Right atrium auricular region (tissue), 2 donors: ENCODE measurements at regions not wholly inside any gene's neighbourhood (a gene's known extent, or its start where the extent isn't known, plus 50 kb on each side); places are given as distances from the start of the nearest gene placed in this dataset.
"Not testable (repeated sequence)": the region's sequence is repeated elsewhere in the genome, so short reads cannot be mapped to it uniquely, and the experiment has no call there.

Experiments used
- DNase-seq: peaks from one replicate; pipeline ENCODE4 v3.0.0-alpha.2; 2019; ENCODE audit warnings: low spot score
- H3K27ac ChIP-seq, 2 donors: fragments of 200-600 bp; sonication (generic); 1 replicate in 1 of 2; 2 replicates in 1 of 2; pipeline ENCODE4 v1.5.1; 2016 to 2019
- H3K27me3 ChIP-seq, 2 donors: fragments of 200-600 bp; sonication (generic); one replicate each; pipeline versions ENCODE4 v1.5.1 to v1.6.0; 2017 to 2019
- H3K36me3 ChIP-seq: fragments of 200-600 bp; sonication (generic); one replicate; pipeline ENCODE4 v1.5.1; 2016
- H3K4me1 ChIP-seq, 2 donors: fragments of 200-600 bp; sonication (generic); one replicate each; pipeline versions ENCODE4 v1.5.1 to v1.6.0; 2017 to 2019
- H3K4me3 ChIP-seq, 2 donors: fragments of 200-600 bp; sonication (generic); 1 replicate in 1 of 2; 2 replicates in 1 of 2; pipeline ENCODE4 v1.5.1; 2017 to 2019; ENCODE audit warnings: mild to moderate bottlenecking in 1 of 2, moderate library complexity in 1 of 2
- H3K9me3 ChIP-seq, 2 donors: fragments of 200-600 bp; sonication (generic); one replicate each; pipeline ENCODE4 v1.5.1; 2019
- TF ChIP-seq, protein P1 (sequence below), 2 donors: fragments of 200-600 bp; sonication (generic); IDR thresholded peaks; one replicate each; pipeline ENCODE4 v1.5.1; 2019; ENCODE audit warnings: antibody characterized with exemption in 2 of 2

- Histone ChIP-seq H3K36me3 (no peaks in the 10 kb centered on the region), H3K4me1 (no peaks in the 10 kb centered on the region), H3K27me3 (no peaks in the 10 kb centered on the region), H3K9me3 (no peaks in the 10 kb centered on the region), H3K4me3 (no peak overlapping the region), H3K27ac (no peak overlapping the region)
- TF ChIP-seq, protein P1, sequence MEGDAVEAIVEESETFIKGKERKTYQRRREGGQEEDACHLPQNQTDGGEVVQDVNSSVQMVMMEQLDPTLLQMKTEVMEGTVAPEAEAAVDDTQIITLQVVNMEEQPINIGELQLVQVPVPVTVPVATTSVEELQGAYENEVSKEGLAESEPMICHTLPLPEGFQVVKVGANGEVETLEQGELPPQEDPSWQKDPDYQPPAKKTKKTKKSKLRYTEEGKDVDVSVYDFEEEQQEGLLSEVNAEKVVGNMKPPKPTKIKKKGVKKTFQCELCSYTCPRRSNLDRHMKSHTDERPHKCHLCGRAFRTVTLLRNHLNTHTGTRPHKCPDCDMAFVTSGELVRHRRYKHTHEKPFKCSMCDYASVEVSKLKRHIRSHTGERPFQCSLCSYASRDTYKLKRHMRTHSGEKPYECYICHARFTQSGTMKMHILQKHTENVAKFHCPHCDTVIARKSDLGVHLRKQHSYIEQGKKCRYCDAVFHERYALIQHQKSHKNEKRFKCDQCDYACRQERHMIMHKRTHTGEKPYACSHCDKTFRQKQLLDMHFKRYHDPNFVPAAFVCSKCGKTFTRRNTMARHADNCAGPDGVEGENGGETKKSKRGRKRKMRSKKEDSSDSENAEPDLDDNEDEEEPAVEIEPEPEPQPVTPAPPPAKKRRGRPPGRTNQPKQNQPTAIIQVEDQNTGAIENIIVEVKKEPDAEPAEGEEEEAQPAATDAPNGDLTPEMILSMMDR (IDR thresholded peaks at IDR 0.05): no peak
- no peak for DNase-seq
Measured at GRCh38 chr4:147289181-147289580, 191.7 kb upstream of the EDNRA start.

DNA sequence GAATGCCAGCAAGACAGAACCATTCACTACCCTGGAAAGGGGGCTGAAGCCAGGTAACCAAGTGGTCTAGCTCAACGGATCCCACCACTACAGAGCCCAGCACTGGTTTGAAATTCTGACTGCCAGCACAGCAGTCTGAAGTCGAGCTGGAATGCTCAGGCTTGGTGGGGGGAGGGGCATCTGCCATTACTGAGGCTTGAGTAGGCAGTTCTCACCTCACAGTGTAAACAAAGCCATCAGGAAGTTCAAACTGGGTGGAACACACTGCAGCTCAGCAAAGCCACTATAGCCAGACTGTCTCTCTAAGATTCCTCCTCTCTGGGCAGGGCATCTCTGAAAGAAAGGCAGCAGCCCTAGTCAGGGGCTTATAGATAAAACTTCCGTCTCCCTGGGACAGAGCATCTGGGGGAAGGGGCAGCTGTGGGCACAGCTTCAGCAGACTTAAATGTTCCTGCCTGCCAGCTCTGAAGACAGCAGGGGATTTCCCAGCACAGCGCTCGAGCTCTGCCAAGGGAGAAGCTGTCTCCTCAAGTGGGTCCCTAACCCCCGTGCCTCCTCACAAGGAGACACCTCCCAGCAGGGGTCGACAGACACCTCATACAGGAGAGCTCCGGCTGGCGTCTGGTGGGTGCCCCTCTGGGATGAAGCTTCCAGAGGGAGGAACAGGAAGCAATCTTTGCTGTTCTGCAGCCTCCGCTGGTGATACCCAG lies 188.1 kb upstream of the EDNRA start:
- not testable (repeated sequence) for H3K27ac ChIP-seq, H3K4me1 ChIP-seq, DNase-seq, H3K9me3 ChIP-seq, H3K36me3 ChIP-seq, H3K27me3 ChIP-seq, H3K4me3 ChIP-seq

GRCh38 chr4:147293314-147293677 lies 187.6 kb upstream of the EDNRA start:
- not testable (repeated sequence) for H3K27me3 ChIP-seq, H3K27ac ChIP-seq, H3K9me3 ChIP-seq, H3K36me3 ChIP-seq, DNase-seq, H3K4me3 ChIP-seq, H3K4me1 ChIP-seq

DNA sequence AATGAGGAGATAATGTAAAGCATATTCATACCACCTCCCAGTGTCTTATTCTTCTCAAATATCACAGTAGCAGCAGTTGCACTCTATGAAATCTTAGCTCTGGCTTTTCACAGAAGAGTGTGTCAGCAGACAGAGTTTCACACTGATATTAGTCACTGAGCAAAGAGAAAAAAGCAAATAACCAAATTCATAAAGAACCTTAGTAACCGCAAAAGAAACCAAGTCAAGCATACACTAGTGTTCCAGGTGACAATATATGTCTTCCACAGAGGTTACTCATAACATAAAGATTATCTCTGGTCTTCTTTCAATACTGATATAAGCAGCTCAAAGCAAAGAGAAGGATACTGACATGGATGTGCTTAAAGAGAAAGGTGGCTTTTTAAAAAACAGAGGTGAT lies 181.7 kb upstream of the EDNRA start:
- no peaks in the 10 kb centered on the region for H3K36me3 ChIP-seq
- no peak overlapping the region for H3K4me3 ChIP-seq
- H3K27me3 ChIP-seq: no peaks in the 10 kb centered on the region
- TF ChIP-seq, protein P1 (IDR thresholded peaks at IDR 0.05): no peak
- H3K4me1 ChIP-seq: no peaks in the 10 kb centered on the region
- H3K27ac ChIP-seq: no peak overlapping the region
- DNase-seq: no peak
- no peaks in the 10 kb centered on the region for H3K9me3 ChIP-seq

- no peaks in the 10 kb centered on the region for H3K4me1 ChIP-seq
- H3K27ac ChIP-seq: no peak overlapping the region
- TF ChIP-seq, protein P1 (IDR thresholded peaks at IDR 0.05): no peak
- H3K27me3 ChIP-seq: no peaks in the 10 kb centered on the region
- no peaks in the 10 kb centered on the region for H3K9me3 ChIP-seq
- no peaks in the 10 kb centered on the region for H3K36me3 ChIP-seq
- H3K4me3 ChIP-seq: no peak overlapping the region
- no peak for DNase-seq
Measured at GRCh38 chr4:147303174-147303872, 177.6 kb upstream of the EDNRA start.

DNA sequence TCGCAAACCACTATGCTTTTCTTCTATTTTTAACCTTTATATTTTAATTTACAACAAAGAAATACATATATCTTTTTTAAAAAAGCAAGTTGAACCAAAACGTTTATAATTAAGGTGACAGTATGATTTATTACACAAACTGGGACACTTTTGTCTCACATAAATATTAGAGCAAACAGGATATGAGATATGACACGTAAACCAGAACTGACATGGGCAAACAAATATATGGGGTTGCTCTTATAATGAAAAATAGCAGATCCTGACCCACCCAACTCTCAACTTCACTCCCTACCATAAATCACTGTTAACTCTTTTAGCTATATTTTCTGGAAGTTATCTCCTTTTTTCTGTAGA lies 177.0 kb upstream of the EDNRA start:
- Histone ChIP-seq H3K27ac (no peak overlapping the region), H3K36me3 (no peaks in the 10 kb centered on the region), H3K4me3 (no peak overlapping the region), H3K27me3 (no peaks in the 10 kb centered on the region), H3K9me3 (no peaks in the 10 kb centered on the region), H3K4me1 (no peaks in the 10 kb centered on the region)
- no peak for DNase-seq
- TF ChIP-seq, protein P1 (IDR thresholded peaks at IDR 0.05): no peak
